ENCODE measurements at regions not wholly inside any gene's neighbourhood (a gene's known extent, or its start where the extent isn't known, plus 50 kb on each side); places are given as distances from the start of the nearest gene placed in this dataset.
"Not testable (repeated sequence)": the region's sequence is repeated elsewhere in the genome, so short reads cannot be mapped to it uniquely, and the experiment has no call there.

GRCh38 chr12:4151362-4152121 lies 122.0 kb upstream of the CCND2 start:
- POLR2A ChIA-PET = no interaction called here
- CTCF ChIA-PET = no interaction called here
- Histone ChIP-seq H3K4me2 (no peak overlapping the region), H3K4me1 (ENCODE audit: control insufficient read depth in 1 of 2, insufficient read depth in 2 of 2, low read depth in 1 of 2, low read length in 1 of 2) (no peaks in the 10 kb centered on the region), H3K36me3 (replicated peaks in 1 of 2; ENCODE audit: control insufficient read depth in 1 of 2, insufficient read depth in 2 of 2, low read length in 1 of 2) (no peaks in the 10 kb centered on the region), H3K9me3 (no peaks in the 10 kb centered on the region), H3K27me3 (ENCODE audit: insufficient read depth) (peaks cover 33% of the 10 kb centered on the region; the same call in 1 of the 2 replicates), H3K4me3 (ENCODE audit: low read depth in 2 of 2, low read length in 1 of 2) (no peak overlapping the region), H3F3A (replicated peaks; ENCODE audit: insufficient read depth) (no peaks in the 10 kb centered on the region), H3K9me2 (no peaks in the 10 kb centered on the region), H2AFZ (ENCODE audit: low read depth) (no peak overlapping the region), H3K27ac (ENCODE audit: low read depth in 2 of 2, low read length in 1 of 2) (no peak overlapping the region), H3K79me2 (ENCODE audit: insufficient read depth) (no peaks in the 10 kb centered on the region), H4K20me1 (ENCODE audit: insufficient read depth) (no peaks in the 10 kb centered on the region), H3K9ac (no peak overlapping the region)
- 2% methylated on average over 4 of the region's 4 CpGs for WGBS (ENCODE audit: low lambda C conversion rate)
- DNase-seq = no peak
- TF ChIP-seq EZH2phosphoT487 (IDR thresholded peaks at IDR 0.05; ENCODE audit: borderline replicate concordance, low read depth) = no peak

- H3K4me2 ChIP-seq; CTCF ChIA-PET; H3K9me2 ChIP-seq; H3K4me3 ChIP-seq (ENCODE audit: low read depth in 2 of 2, low read length in 1 of 2); DNase-seq; H3K9me3 ChIP-seq; H3K36me3 ChIP-seq (replicated peaks in 1 of 2; ENCODE audit: control insufficient read depth in 1 of 2, insufficient read depth in 2 of 2, low read length in 1 of 2); H2AFZ ChIP-seq (ENCODE audit: low read depth); H3K4me1 ChIP-seq (ENCODE audit: control insufficient read depth in 1 of 2, insufficient read depth in 2 of 2, low read depth in 1 of 2, low read length in 1 of 2); H3K79me2 ChIP-seq (ENCODE audit: insufficient read depth); H3K27ac ChIP-seq (ENCODE audit: low read depth in 2 of 2, low read length in 1 of 2); H4K20me1 ChIP-seq (ENCODE audit: insufficient read depth); H3K9ac ChIP-seq; H3F3A ChIP-seq (replicated peaks; ENCODE audit: insufficient read depth); POLR2A ChIA-PET: not testable (repeated sequence)
- H3K27me3 ChIP-seq (ENCODE audit: insufficient read depth) = peaks cover 26% of the 10 kb centered on the region; the same call in 1 of the 2 replicates
- 37% methylated on average over 10 of the region's 11 CpGs for WGBS (ENCODE audit: low lambda C conversion rate)
Observed at GRCh38 chr12:4150355-4150754, 123.2 kb upstream of the CCND2 start.

GRCh38 chr12:4148418-4149056 lies 125.0 kb upstream of the CCND2 start:
- no peak for DNase-seq
- H2AFZ ChIP-seq (ENCODE audit: low read depth) = no peak overlapping the region
- no peaks in the 10 kb centered on the region for H3K9me2 ChIP-seq
- H4K20me1 ChIP-seq (ENCODE audit: insufficient read depth) = no peaks in the 10 kb centered on the region
- no peak overlapping the region for H3K4me2 ChIP-seq
- no peaks in the 10 kb centered on the region for H3F3A ChIP-seq (replicated peaks; ENCODE audit: insufficient read depth)
- no peak overlapping the region for H3K9ac ChIP-seq
- no peaks in the 10 kb centered on the region for H3K79me2 ChIP-seq (ENCODE audit: insufficient read depth)
- no peak for TF ChIP-seq SMC3 (IDR thresholded peaks at IDR 0.05; ENCODE audit: low read depth, low read length)
- TF ChIP-seq POLR2AphosphoS5 (IDR thresholded peaks at IDR 0.05; ENCODE audit: low read depth, low read length) = no peak
- no peak for TF ChIP-seq NFIC (IDR thresholded peaks at IDR 0.05; ENCODE audit: borderline replicate concordance)
- no peak for TF ChIP-seq REST (IDR thresholded peaks at IDR 0.05; ENCODE audit: low read depth, low read length)
- TF ChIP-seq PBX3 (IDR thresholded peaks at IDR 0.05) = no peak
- TF ChIP-seq USF1 (IDR thresholded peaks at IDR 0.05; ENCODE audit: borderline replicate concordance, low read depth) = no peak
- H3K4me3 ChIP-seq (ENCODE audit: low read depth in 2 of 2, low read length in 1 of 2) = no peak overlapping the region
- CTCF ChIA-PET = interaction anchor here (1.1 kb wide), 1 partner anchor 709 kb away, joined by 3 read pairs; no protein-coding TSS in a partner anchor
- H3K36me3 ChIP-seq (replicated peaks in 1 of 2; ENCODE audit: control insufficient read depth in 1 of 2, insufficient read depth in 2 of 2, low read length in 1 of 2) = no peaks in the 10 kb centered on the region
- H3K27ac ChIP-seq (ENCODE audit: low read depth in 2 of 2, low read length in 1 of 2) = no peak overlapping the region
- H3K27me3 ChIP-seq (ENCODE audit: insufficient read depth) = peaks cover 31% of the 10 kb centered on the region; the same call in 1 of the 2 replicates
- 18% methylated on average over 4 of the region's 5 CpGs for WGBS (ENCODE audit: low lambda C conversion rate)
- H3K9me3 ChIP-seq = no peaks in the 10 kb centered on the region
- no peaks in the 10 kb centered on the region for H3K4me1 ChIP-seq (ENCODE audit: control insufficient read depth in 1 of 2, insufficient read depth in 2 of 2, low read depth in 1 of 2, low read length in 1 of 2)
- POLR2A ChIA-PET = no interaction called here
